CD4-positive, alpha-beta T cell treated with Interleukin-1 beta for 1 hour (primary cell): ENCODE measurements at regions not wholly inside any gene's neighbourhood (a gene's known extent, or its start where the extent isn't known, plus 50 kb on each side); places are given as distances from the start of the nearest gene placed in this dataset.
"Not testable (repeated sequence)": the region's sequence is repeated elsewhere in the genome, so short reads cannot be mapped to it uniquely, and the experiment has no call there.

Source experiments
- DNase-seq, 2 donors: peaks; one replicate each; pipeline ENCODE4 v3.0.0-alpha.2; 2020 to 2022

DNA sequence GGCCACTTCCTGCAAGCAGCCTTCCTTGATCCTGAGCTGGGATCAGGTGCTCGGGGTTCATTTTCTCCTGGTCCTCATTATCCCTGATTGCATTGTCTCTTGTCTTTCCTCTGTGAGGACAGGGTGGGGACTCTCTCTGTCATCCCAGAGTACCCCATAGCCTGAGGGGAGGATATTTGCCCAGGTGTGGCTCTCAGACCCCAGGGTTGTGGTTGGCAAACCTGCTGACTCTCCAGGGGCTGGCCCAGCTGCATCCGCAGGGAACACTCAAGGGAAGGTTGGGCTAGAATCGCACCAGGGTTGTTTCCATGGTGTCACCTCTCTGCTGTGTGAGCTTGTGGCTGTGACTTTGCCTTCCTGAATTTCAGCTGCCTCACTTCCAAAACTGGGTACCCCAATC lies 276.8 kb upstream of the C1orf174 start:
- DNase-seq: no peak

DNA sequence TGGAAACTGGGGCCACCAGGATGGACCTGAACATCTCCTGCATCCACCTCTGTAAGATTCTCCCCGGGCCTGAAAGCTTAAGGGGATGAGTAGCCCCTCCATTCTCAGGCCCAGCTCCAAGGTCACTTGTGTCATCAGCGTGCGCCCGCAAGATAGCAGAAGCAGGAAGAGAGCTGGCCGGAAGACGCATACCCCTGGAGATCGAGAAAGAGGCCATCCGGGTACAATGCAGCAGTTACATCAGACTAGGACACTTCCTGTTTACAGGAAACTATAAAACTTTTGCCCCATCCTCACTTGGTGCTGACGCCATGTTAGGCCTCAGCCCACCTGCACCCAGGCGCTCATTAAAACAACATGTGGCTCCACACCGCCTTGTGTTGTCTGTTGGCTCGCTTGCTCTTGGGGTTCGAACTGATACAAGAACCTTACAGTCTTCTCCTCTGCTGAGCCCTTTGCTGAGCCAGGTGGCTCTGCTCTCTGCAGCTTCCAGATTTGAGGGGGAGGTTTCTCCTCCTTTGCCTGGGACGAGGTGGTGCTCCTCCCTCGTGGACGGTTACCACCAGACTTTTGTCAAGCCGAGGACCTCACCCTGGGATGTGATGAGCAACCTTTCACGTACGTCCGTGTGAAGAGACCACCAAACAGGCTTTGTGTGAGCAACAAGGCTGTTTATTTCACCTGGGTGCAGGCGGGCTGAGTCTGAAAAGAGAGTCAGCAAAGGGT lies 277.5 kb upstream of the C1orf174 start:
- no peak for DNase-seq

DNA sequence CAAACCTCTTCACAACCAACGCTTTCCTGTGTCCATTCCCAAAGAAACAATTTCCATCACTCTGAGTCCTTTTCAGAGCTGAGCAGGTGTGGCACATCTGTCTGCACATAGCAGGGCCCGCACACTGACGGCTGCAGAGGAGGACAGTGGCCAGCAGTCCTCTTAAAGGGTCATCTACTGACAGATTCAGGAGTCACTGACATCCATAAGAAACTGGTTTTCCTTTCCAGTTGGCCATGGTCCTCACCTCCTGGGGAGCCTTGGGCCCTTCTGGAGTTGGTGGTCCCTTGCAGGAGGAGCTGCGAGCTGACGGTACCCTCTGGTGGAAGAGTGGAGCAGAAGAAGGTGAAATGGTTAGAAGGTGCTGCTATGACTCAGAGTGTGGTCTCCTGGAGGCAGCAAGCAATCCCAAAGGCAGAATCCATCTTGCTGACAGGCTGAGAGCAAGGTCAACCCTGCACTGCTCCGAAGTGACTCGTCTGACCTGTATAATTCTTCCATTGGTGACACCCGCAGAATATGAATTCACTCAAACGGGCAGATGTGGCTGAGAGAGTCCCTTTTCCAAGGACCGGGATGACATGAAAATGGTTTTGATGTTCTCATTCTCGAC lies 278.5 kb upstream of the C1orf174 start:
- DNase-seq: no peak

DNA sequence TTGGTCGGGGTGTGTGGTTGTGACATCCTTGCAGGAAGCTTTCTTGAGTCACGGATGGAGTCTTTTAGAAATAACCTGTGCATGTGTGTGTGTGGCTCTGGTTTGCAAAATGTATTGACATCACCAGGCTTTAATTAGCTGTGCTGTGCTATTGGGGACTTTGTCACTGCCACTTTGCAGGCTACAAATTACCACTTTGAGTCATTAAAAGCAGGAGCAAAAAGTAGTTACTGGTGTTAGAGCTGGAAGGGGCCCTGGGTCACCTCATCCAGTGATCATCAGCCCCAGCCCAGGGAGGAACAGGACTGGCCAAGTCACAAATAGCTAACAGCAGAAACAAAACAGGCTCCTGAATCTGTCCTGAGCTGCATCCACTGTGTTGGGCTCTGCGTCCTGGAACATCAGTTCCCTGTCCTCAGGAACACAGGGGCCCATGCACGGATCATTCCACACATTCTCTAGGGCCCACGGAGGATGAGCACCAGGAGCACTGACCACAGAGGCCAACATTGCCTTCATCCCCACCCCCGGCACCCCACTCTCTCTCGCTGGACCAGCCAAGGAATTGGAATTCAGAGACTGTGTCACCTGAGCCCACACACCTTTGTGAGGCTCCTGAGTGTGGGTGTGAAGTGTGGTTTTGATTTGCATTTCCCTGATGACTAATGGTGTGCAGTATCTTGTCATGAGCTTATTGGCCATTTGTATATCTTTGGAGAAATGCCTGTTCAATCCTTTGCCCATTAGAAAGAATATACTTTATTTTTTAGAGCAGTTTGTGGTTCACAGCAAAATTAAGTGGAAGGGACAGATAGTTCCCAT lies 280.1 kb upstream of the C1orf174 start:
- DNase-seq: no peak

DNA sequence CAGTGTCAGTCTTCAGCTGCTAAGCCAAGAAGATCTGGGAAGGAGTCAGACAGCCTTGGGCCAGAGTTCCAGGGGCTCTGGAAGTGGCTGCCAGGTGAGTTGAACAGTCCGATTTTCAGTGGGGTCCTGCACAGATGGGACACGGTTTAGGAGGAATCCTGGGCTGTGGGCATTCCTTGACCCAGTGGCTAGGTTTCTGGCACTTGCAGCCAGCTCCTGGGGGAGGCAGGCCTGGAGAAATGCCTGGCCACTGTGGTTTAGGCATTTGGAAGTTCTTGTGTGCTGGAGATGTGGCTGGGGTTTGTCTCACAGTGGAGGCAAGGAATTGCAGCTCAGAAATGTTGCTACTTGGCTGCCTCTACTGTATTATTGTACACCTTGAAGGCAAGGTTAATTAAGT lies 286.4 kb upstream of the C1orf174 start:
- DNase-seq: not testable (repeated sequence)

DNA sequence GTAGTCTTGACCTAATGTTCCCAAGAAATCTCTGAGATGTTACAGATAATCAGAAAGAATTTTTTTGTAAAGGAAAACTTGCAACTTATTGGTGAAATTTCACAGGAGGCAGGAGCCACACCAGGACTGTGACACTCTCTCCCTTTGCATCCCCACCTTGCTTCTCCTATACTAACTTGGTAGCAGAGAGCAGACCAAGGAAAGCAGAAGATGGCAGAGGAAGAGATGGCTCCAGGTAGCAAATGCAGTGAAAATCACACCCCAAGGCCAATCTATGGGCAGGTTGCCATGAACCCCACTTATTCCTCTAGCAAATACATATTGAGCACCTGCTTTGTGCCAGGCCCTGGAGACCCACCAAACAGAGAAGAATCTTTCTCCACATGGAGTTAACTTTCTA lies 303.4 kb upstream of the C1orf174 start:
- DNase-seq: no peak

DNA sequence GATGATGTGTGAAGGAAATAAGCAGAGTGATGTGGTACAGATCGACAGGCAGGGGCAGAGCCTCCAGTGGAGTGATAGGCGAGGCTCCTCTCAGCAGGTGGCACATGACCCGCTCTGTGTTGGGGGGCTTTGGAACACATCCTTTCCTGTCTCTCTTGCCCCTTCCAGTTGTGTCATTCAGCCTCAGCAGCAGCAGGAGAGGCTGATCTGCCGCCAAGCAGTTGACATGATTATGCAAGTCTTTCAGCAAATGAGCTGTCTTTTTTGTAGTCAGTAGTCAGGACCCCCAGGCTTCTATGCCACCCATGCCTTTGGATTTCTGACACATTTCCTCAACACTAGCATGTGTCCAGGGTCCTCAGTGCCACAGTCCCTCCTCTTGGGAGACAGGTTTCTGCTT lies 307.1 kb upstream of the C1orf174 start:
- no peak for DNase-seq

DNA sequence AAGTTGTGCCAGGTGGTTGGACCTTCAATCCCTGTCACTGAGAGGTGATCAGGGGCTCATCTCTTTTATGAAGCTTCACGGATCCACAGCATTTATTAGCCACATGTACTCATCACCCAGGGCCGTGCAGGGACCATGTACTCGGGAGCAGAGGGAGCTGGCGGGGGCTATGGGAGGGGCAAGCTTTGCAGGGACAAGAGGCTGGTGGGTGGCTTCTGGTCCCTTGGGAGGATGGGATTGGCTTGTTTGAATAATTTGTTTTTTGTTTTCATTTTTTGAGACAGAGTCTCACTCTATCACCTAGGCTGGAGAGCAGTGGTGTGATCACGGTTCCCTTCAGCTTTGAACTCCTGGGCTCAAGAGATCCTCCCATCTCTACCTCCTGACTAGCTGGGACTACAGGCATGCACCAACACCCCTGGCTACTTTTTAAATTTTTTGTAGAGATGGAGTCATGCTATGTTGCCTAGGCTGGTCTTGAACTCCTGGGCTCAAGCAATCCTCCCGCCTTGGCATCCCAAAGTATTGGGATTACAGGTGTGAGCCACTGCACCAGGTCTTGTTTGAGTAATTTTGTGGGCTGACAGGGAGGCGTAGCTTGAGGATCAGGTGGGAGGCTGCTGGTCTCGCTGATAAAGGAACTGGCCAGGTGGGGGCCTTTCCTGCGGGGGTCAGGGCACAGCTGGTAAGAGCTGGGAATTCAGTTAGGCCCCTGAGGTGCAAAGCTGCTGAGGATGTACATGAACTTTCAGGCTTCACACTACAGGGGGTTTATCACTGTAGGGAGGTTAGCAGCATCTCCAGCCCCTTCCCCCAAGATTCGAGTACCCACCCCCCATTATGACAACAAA lies 308.0 kb upstream of the C1orf174 start:
- DNase-seq: no peak

DNA sequence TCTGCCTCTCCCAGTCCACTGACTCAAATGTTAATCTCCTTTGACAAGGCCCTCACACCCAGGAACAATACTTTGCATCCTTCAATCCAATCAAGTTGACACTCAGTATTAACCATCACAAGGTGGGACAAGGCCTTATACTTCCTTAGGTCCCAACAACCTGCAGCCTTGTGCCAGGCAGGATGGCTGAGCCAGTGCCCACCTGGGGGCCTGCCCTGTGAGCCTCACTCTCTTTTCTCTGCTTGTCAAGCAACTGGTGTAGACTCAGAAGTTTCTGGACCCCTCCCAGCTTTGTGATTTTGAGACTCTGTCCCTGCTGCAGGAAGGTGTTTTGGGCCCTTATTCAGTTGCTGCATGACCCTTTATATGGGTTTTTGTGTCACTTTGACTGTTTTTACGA lies 310.0 kb upstream of the C1orf174 start:
- no peak for DNase-seq

DNA sequence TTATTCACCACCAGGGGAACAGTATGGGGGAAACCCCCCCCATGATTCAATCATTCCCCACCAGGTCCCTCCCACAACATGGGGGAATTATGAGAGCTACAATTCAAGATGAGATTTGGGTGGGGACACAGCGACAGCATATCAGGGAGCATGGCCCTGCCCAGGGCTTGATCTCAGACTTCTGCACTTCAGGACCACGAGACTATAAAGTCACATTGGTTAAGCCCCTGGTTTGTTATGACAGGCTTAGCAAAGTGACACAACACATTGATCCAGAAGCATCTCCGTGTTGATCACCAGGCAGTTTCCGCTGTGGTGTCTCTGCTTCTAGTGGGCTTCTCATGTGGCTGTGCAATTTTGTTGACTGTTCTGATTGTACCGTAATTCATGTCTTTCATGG lies 312.7 kb upstream of the C1orf174 start:
- no peak for DNase-seq

DNA sequence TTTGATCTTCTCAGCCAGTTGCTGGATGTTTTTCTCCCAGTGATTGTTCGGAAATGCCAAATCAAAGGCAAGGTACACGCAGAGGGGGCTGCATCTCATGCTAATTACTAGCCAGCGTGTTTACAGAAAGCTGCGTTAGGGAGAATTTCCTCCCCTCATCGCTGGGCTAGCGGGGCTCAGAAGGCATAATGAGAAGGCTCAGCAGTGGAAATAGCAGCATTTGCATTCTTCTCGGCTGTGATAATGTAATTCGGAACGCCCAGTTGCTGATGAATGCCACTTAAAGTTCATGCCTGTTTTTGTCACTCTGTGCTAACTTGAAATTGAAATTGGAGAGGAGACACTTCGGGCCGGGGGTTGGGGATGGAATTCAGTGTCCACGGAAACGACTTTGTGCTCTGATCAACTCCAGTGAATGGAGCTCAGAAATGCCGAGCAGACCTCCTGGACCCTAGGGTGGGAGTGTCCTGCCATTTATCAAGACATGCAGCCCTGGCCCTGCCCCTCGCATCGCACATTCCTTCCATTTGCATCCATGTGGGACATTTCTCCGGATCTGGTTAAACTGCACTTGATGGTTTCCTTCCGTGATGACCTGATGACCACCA lies 313.4 kb upstream of the C1orf174 start:
- DNase-seq: no peak

DNA sequence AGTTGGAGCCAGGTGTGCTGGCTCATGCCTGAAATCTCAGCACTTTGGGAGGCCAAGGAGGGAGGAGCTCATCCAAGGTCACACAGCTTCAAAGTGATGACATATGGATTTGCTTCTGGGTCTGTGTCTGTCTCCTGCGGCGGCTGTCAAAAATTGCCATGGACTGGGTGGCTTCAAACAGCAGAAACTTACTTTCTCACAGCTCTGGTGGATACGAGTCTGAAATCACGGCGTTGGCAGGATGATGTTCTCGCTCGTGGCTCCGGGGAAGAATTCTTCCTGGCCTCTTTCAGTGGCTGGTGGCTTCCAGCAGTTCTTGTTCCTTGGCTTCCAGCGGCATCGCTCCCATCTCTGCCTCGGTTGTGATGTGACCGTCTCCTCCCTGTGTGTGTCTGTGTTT lies 314.8 kb upstream of the C1orf174 start:
- DNase-seq: no peak

DNA sequence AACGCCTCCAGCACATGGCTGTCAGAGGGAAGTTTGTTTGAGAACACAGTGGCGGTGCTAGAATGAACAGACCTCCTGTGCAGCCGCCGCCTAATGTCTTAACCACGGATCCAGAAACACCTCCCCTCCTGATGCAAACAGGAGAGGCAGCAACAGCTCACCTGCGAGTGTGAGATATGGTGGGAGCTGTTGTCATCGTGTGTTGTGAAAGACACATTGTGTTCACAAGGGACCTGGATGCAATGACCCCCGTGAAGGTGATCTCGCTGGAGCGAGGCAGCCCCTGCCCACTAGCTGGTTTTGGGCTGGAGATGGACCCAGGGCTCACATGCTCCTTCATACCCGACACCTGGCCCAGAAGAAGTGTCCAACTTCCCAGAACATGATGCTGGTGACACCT lies 315.3 kb upstream of the C1orf174 start:
- DNase-seq: no peak

DNA sequence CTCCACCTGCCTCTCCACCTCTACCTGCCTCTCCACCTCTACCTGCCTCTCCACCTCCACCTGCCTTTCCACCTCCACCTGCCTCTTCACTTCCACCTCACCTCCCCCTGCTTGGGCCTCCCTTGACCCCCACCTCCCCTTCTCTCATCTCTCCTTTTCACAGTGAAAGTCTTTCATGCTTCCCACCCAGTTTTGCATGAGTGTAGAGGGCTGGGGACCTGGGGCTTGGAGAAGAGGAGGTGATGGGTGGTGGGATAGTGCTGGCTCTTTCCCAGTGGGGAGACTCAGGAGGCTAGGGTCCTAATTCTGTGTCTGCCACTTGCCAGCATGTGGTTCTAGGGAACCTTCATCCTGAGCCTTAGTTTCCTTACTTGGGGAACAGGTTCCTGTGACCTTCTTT lies 316.2 kb upstream of the C1orf174 start:
- DNase-seq: no peak

DNA sequence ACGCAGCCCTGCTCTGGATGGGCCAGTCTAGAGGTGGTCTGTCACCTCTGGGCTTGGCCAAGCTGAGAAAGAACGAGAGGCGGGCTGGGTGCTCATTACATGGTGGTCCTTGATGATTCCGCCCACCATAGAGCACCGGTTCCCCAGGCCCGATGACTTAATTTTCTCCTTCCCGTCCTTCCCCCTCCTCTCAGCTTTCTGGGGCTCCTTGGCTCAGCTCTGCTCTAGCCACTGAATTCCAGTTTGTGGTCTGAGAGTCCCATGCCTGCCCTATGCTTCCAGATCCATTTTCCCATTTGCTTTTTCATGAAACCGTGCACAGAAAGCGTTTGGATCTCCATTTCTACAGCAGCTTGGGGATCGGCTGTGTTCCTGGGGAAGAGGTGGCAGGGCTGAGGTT lies 318.5 kb upstream of the C1orf174 start:
- no peak for DNase-seq

DNA sequence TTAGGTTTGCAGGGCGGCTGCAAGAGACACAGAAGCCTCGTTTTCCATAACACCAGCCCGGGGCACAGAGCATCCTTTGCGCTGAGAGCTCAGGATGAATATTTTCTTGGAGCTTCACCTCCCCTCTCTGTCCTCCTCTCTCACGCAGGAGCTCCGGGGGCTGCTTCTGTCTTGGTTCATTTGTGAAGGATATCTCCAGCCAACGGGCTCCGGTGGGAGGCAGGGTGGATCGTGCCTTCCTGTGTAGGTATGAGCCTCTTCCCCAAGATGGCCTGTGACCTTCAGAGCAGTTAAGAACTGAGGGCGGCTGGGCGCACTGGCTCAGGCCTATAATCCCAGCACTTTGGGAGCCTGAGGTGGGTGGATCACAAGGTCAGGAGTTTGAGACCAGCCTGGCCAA lies 319.0 kb upstream of the C1orf174 start:
- DNase-seq: no peak

DNA sequence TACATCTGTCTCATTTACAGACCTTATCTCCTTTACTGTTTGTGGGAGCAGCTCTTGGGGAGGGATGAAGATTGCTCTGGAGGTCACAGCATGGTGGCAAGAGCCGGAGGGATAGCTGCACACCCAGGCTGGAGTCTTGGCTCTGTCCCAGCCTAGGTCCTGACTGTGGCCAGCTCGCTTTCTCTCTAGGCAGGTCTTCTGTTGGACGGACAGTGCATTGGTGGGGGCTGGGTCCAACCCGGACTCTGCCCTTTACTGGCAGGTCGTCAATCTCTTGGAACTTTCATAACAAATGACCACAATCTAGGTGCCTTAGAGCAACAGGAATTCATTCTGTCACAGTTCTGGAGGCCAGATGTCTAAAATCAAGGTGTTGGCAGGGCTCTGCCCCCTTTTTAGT lies 319.8 kb upstream of the C1orf174 start:
- DNase-seq: no peak

DNA sequence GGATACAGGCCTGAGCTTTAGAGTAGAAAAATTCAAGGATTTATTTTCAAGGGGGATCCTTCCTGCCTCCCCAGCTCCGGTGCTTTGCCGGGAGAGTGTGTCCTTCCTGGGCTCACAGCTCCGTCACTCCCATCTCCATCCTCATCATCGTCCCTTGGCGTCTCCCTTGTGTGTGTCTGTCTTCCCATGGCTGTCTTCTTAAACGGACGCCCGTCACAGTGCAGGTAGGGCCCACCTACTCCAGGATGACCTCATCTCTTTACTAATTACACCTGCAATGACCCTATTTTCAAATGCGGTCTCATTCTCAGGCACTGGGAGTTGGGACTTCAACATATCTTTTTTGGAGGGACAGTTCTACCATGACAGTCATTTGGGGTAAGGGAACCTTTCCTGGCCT lies 320.3 kb upstream of the C1orf174 start:
- DNase-seq: no peak

DNA sequence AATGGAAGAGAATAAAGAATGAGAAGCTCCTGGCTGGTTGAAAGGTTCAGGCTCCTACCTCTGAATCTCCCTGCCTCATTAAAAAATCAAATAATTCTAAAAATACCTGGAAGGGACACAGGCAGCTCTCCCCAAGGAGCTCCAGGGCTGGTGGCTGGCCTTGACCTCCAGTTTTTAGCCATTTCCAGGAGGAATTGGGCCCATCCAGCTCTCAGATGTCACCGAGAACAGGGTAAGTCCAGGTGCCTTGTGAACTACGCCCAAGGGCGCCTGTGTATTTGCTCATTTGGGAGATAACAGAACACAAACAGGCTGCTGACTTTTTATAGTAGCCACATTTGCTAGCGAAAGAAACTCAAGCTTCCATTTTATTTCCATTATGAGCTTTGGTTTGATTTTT lies 321.0 kb upstream of the C1orf174 start:
- no peak for DNase-seq

DNA sequence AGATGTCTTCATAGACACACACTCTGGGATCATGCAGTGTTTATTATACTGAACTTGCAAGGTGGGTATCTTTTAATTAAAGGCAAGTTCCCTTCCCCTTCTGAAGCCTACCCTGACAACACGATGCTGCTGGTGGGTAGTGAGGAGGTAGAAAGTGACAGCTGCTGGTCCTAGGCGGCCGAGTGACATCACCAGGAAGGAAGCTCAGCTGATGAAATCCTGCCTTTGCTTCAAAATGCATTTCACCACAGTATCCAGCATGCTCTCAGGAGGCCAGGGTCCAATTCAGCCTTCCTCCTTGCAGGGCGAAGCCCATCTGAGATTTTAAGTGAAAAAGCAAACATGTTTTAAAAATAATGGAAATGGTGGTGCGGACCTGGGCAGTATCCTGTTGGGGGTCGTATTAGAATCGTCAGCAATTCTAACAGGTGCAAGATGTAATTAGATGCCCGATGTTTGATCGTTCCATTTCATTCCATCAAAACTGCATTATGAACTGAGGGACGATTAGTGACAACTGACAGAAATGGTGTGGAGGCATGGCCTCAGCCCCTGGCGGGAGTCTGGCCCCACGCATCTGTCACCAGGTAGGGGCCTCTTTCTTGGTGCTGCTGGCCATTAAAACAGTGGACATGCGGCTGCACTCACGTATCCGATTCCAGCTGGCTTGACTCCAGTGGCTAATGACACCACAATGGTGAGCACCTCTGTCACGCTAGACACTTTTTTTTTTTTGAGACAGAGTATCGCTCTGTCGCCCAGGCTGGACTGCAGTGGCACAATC lies 324.8 kb upstream of the C1orf174 start:
- no peak for DNase-seq

DNA sequence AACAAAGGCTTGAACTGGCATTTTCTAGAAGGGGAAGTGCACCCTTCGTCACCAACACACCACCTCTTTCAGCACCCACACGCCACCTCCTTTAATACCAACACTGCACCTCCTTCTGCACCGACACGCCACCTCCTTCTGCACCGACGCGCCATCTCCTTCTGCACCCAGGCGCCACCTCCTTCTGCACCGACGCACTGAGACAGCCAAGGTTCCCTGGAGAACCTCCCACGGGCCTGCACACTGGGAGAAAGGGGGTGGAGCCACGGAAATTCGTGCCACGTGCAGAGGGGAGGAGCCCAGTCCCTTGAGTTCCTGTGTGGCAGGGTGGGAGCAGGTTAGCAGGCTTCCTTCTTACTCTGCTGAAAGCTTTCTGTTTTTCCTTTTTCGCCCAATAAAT lies 327.9 kb upstream of the C1orf174 start:
- no peak for DNase-seq

DNA sequence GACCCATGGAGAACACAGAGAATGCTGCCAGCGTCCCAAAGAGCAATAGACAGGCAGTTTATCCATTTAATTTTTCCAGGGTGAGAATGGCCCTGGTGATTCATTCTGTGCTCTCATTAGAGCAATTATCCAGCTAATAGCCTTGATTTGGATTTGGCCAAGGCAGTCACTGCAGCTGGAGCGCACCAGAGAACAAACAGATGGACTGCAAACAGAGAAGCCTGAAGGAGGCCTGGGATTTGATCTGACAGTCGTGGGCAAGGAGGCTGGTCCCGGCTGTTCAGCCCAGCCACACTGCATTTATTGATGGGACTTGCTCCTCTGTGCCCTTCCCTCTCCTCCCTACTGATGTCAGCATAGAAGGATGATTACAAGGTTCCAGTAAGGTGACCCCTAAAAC lies 353.9 kb upstream of the C1orf174 start:
- no peak for DNase-seq
